H9 (cell line): ENCODE measurements at regions not wholly inside any gene's neighbourhood (a gene's known extent, or its start where the extent isn't known, plus 50 kb on each side); places are given as distances from the start of the nearest gene placed in this dataset.

Experiments
- DNase-seq: peaks from one replicate; pipeline ENCODE4 v3.0.0-alpha.2; 2017
- H2AFZ ChIP-seq: one replicate; pipeline ENCODE4 v1.6.1; 2013; ENCODE audit warnings: mild to moderate bottlenecking, low read length, control low read depth, moderate library complexity
- H2AK5ac ChIP-seq: 2 replicates; pipeline ENCODE4 v1.6.1; 2013; ENCODE audit warnings: low read length, control low read depth, mixed read lengths; ENCODE audit not compliant: insufficient read length
- H2BK120ac ChIP-seq: one replicate; pipeline ENCODE4 v1.6.1; 2013; ENCODE audit warnings: low read depth, mild to moderate bottlenecking, low read length, control low read depth, inconsistent platforms; ENCODE audit not compliant: poor library complexity, severe bottlenecking
- H2BK12ac ChIP-seq: 2 replicates; pipeline ENCODE4 v1.6.1; 2013; ENCODE audit warnings: low read length, control low read depth, mixed read lengths, low read depth; ENCODE audit not compliant: insufficient read length
- H2BK15ac ChIP-seq: 2 replicates; pipeline ENCODE4 v1.6.1; 2013; ENCODE audit warnings: low read depth, low read length, control low read depth
- H2BK20ac ChIP-seq: one replicate; pipeline ENCODE4 v1.6.1; 2013; ENCODE audit warnings: low read depth, mild to moderate bottlenecking, low read length, control low read depth, inconsistent platforms; ENCODE audit not compliant: poor library complexity, severe bottlenecking
- H2BK5ac ChIP-seq: 2 replicates; pipeline ENCODE4 v1.6.1; 2013; ENCODE audit warnings: low read length, control low read depth, mixed read lengths; ENCODE audit not compliant: insufficient read length
- H3K14ac ChIP-seq: 2 replicates; pipeline ENCODE4 v1.6.1; 2013; ENCODE audit warnings: low read length, control low read depth; ENCODE audit not compliant: insufficient read depth
- H3K18ac ChIP-seq: 2 replicates; pipeline ENCODE4 v1.6.1; 2013; ENCODE audit warnings: low read depth, mild to moderate bottlenecking, mixed read lengths, low read length, control low read depth; ENCODE audit not compliant: insufficient read length
- H3K23ac ChIP-seq: 2 replicates; pipeline ENCODE4 v1.6.1; 2013; ENCODE audit warnings: low read length, control low read depth, mixed read lengths, low read depth; ENCODE audit not compliant: insufficient read length
- H3K23me2 ChIP-seq: 2 replicates; pipeline ENCODE4 v1.6.1; 2013; ENCODE audit warnings: low read depth, mild to moderate bottlenecking, mixed read lengths, low read length, control low read depth; ENCODE audit not compliant: insufficient read length, poor library complexity, severe bottlenecking
- H3K27ac ChIP-seq: 2 replicates; pipeline ENCODE4 v1.5.1; 2013; ENCODE audit warnings: low read length, control low read depth, mixed read lengths, low read depth; ENCODE audit not compliant: insufficient read length
- H3K27me3 ChIP-seq: 2 replicates; pipeline ENCODE4 v1.6.1; 2013; ENCODE audit warnings: low read length, control low read depth, inconsistent platforms; ENCODE audit not compliant: insufficient read depth
- H3K4ac ChIP-seq: 2 replicates; pipeline ENCODE4 v1.6.1; 2013; ENCODE audit warnings: low read depth, mild to moderate bottlenecking, control low read depth, inconsistent platforms, low read length, moderate library complexity
- H3K4me1 ChIP-seq: 2 replicates; pipeline ENCODE4 v1.6.1; 2013; ENCODE audit warnings: low read length, control low read depth, inconsistent platforms; ENCODE audit not compliant: insufficient read depth
- H3K4me2 ChIP-seq: 2 replicates; pipeline ENCODE4 v1.6.1; 2013; ENCODE audit warnings: low read length, control low read depth, mixed read lengths; ENCODE audit not compliant: insufficient read length, insufficient read depth
- H3K56ac ChIP-seq: 2 replicates; pipeline ENCODE4 v1.6.1; 2013; ENCODE audit warnings: low read depth, mild to moderate bottlenecking, mixed read lengths, low read length, control low read depth; ENCODE audit not compliant: insufficient read length
- H3K79me1 ChIP-seq: 2 replicates; pipeline ENCODE4 v1.6.1; 2013; ENCODE audit warnings: low read depth, mild to moderate bottlenecking, moderate library complexity, low read length, control low read depth, inconsistent platforms; ENCODE audit not compliant: insufficient read depth, poor library complexity, severe bottlenecking
- H3K79me2 ChIP-seq: 2 replicates; pipeline ENCODE4 v1.6.1; 2013; ENCODE audit warnings: low read length, control low read depth, inconsistent platforms; ENCODE audit not compliant: insufficient read depth
- H3K9ac ChIP-seq: 2 replicates; pipeline ENCODE4 v1.6.1; 2013; ENCODE audit warnings: low read length, control low read depth, mixed read lengths; ENCODE audit not compliant: insufficient read length; ENCODE audit errors: extremely low read depth
- H3K9me3 ChIP-seq: one replicate; pipeline ENCODE4 v1.6.1; 2013; ENCODE audit warnings: low read depth, low read length, inconsistent platforms; ENCODE audit not compliant: control insufficient read depth
- H3T11ph ChIP-seq: one replicate; pipeline ENCODE4 v1.6.1; 2013; ENCODE audit warnings: mild to moderate bottlenecking, low read length, control low read depth, inconsistent platforms
- H4K20me1 ChIP-seq: one replicate; pipeline ENCODE4 v1.6.1; 2013; ENCODE audit not compliant: control insufficient read depth, insufficient read length, insufficient read depth
- H4K5ac ChIP-seq: 2 replicates; pipeline ENCODE4 v1.6.1; 2013; ENCODE audit warnings: low read depth, mild to moderate bottlenecking, mixed read lengths, low read length, control low read depth; ENCODE audit not compliant: insufficient read length
- H4K8ac ChIP-seq: replicated peaks from 2 replicates; pipeline ENCODE4 v1.6.1; 2013; ENCODE audit warnings: low read length, control low read depth, mixed read lengths, low read depth; ENCODE audit not compliant: insufficient read length
- H4K91ac ChIP-seq: 2 replicates; pipeline ENCODE4 v1.6.1; 2013; ENCODE audit warnings: low read depth, mild to moderate bottlenecking, moderate library complexity, mixed read lengths, low read length, control low read depth; ENCODE audit not compliant: insufficient read length
- H3K27ac Mint-ChIP-seq, 3 experiments: 2 replicates in 2 of 3; 3 replicates in 1 of 3; pipeline ENCODE4 v1.8.0; 2020 to 2021; ENCODE audit warnings: mixed read lengths in 3 of 3, mild to moderate bottlenecking in 1 of 3, moderate library complexity in 1 of 3
- H3K27me3 Mint-ChIP-seq: 2 replicates; pipeline ENCODE4 v1.8.0; 2021; ENCODE audit warnings: low read depth, mild to moderate bottlenecking, moderate library complexity, mixed read lengths
- H3K36me3 Mint-ChIP-seq, 3 experiments: 2 replicates in 2 of 3; 3 replicates in 1 of 3; pipeline ENCODE4 v1.8.0; 2020 to 2021; ENCODE audit warnings: low read depth in 3 of 3, mixed read lengths in 3 of 3; ENCODE audit not compliant: insufficient read depth in 1 of 3
- H3K4me1 Mint-ChIP-seq, 2 experiments: 2 replicates each; pipeline ENCODE4 v1.8.0; 2020; ENCODE audit warnings: mixed read lengths in 2 of 2
- H3K4me3 Mint-ChIP-seq, 2 experiments: 2 replicates in 1 of 2; 3 replicates in 1 of 2; pipeline ENCODE4 v1.8.0; 2020 to 2021; ENCODE audit warnings: mild to moderate bottlenecking in 2 of 2, mixed read lengths in 2 of 2, moderate library complexity in 1 of 2
- H3K9me3 Mint-ChIP-seq, 2 experiments: 2 replicates in 1 of 2; 3 replicates in 1 of 2; pipeline ENCODE4 v1.8.0; 2020; ENCODE audit warnings: mild to moderate bottlenecking in 2 of 2, mixed read lengths in 2 of 2, moderate library complexity in 1 of 2
- CTCF ChIP-seq: fragments of 200-600 bp; sonication (generic); conservative IDR thresholded peaks from 3 replicates; pipeline ENCODE4 v1.8.0; 2021; ENCODE audit warnings: antibody characterized with exemption, mild to moderate bottlenecking
- WGBS: extraction: QIAGEN DNeasy Blood & Tissue Kit; methylation state at CpG from one replicate; pipeline ENCODE4 v1.1.7; 2013; ENCODE audit warnings: missing lambda C conversion rate, low lambda C conversion rate, mixed read lengths; ENCODE audit not compliant: insufficient read length; ENCODE audit errors: extremely low coverage; 5-methylcytosine and 5-hydroxymethylcytosine counted together

- Histone ChIP-seq H3K4me1 (no peaks in the 10 kb centered on the region), H3K4me2 (no peak overlapping the region), H2BK5ac (no peak overlapping the region), H2BK20ac (no peak overlapping the region), H4K20me1 (no peaks in the 10 kb centered on the region), H3K9ac (no peak overlapping the region), H3K56ac (no peak overlapping the region), H3K9me3 (no peaks in the 10 kb centered on the region), H3K23ac (no peak overlapping the region), H2AFZ (no peak overlapping the region), H2BK15ac (no peak overlapping the region), H4K91ac (no peak overlapping the region), H2BK12ac (no peak overlapping the region), H3K27ac (no peak overlapping the region), H3K23me2 (no peaks in the 10 kb centered on the region), H3T11ph (no peak overlapping the region), H4K8ac (no peak overlapping the region), H4K5ac (no peak overlapping the region), H3K18ac (no peak overlapping the region), H3K4ac (no peak overlapping the region), H3K27me3 (no peaks in the 10 kb centered on the region), H2AK5ac (no peak overlapping the region), H2BK120ac (no peak overlapping the region), H3K79me2 (no peaks in the 10 kb centered on the region), H3K79me1 (no peaks in the 10 kb centered on the region), H3K14ac (no peak overlapping the region)
- Mint-ChIP-seq H3K4me3 (no peak overlapping the region), H3K4me1 (peaks cover 0 to 8% of the 10 kb centered on the region in 2 experiments; a peak in 2 of 4 replicates), H3K9me3 (no peaks in the 10 kb centered on the region), H3K36me3 (no peaks in the 10 kb centered on the region), H3K27ac (no peak overlapping the region), H3K27me3 (no peaks in the 10 kb centered on the region)
- no peak for TF ChIP-seq CTCF
- no peak for DNase-seq
- no CpG with 5 or more reads among the region's 4 CpGs for WGBS
Observed at GRCh38 chr3:64954995-64955636, 267.3 kb upstream of the ADAMTS9 start.
